HG03095 (cell line): ENCODE measurements at regions not wholly inside any gene's neighbourhood (a gene's known extent, or its start where the extent isn't known, plus 50 kb on each side); places are given as distances from the start of the nearest gene placed in this dataset.

ENCODE experiments used
- ATAC-seq: cut with Tn5 transposase; IDR thresholded peaks from one replicate; pipeline ENCODE4 v1.9.1; 2021; ENCODE audit warnings: moderate library complexity; ENCODE audit not compliant: unreplicated experiment

DNA sequence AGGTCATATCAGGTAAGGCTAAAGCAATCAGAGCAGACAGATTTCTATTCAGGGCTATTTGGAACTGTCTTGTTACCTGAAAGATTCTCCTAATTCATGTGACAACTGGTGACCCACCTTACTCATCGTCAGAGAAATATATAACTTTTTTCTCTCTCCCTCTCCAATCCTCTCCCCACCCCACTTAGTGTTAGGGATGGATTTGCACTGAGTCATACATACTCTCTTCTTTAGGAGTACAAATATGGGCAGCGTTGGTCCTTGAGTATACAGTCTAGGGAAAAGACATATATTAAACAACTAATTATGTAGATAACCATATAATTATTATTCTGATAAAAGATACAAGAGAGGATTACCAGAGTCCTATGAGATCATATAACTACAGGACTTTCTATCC, 246.3 kb downstream of the HHIPL2 start:
- ATAC-seq = no peak

GRCh38 chr1:222299524-222299923, 248.4 kb downstream of the HHIPL2 start:
- no peak for ATAC-seq

- ATAC-seq = no peak
Measured at GRCh38 chr1:222290866-222291265, 257.0 kb downstream of the HHIPL2 start.

GRCh38 chr1:222288053-222288452, 259.9 kb downstream of the HHIPL2 start:
- ATAC-seq = no peak

GRCh38 chr1:222286011-222286410, 261.9 kb downstream of the HHIPL2 start:
- ATAC-seq = no peak

- ATAC-seq = no peak
Measured at GRCh38 chr1:222285526-222285925, 262.4 kb downstream of the HHIPL2 start.

- no peak for ATAC-seq
Measured at GRCh38 chr1:222284466-222284865, 263.4 kb downstream of the HHIPL2 start.

- ATAC-seq = no peak
Measured at GRCh38 chr1:222283147-222283768, 264.6 kb downstream of the HHIPL2 start.

- ATAC-seq = no peak
Measured at GRCh38 chr1:222279591-222279990, 268.3 kb downstream of the HHIPL2 start.

DNA sequence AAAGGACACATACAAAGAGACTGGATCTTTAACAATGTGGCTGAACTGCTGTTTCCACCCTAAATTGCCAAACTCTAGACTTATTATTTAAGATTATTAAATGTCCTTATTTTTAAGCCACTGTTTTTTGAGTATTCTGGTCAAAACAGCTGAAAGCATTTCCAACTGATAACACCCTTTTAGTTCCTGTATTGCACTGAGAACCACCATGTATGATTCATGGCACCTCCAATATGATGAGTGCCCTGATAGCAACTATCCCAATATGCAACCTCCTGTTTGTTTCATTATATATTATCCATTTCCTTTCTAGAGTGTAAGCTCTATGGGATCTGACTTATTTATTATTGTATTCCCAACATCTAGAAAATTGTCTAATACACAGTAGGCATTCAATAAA, 269.4 kb downstream of the HHIPL2 start:
- no peak for ATAC-seq

- no peak for ATAC-seq
Measured at GRCh38 chr1:222275729-222276465, 272.0 kb downstream of the HHIPL2 start.

DNA sequence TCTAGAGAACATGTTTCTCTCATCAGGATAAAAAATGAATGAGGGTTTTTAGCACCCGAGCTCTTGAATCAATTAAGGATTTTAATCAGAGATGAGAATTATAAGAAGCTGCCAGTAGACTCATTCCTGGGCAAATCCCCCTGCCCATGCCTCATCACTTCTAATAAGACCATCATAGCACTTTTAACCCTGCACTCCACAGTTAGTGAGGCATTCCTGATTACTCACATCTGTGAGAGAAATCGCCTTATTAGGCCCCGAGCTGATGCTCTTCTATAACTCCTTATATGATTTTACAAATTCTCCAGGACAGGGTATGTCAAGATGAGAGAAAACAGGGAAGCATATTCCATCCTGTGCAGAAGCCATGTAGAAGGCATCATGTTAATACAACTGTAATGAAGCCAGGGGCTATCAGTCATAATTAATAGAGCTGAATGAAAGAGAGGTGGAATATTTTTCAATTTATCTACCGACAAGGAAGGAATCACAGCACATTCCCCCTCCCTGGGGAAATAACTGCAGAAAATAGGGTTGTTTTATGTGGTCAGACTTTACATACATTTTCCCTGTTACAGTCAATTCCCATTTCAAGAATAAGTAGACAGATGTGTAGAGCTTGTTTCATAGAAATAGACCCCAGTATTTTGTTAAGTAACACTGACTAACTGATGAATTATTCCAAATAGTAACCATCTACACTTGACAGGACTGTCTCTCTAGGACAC, 272.7 kb downstream of the HHIPL2 start:
- no peak for ATAC-seq

DNA sequence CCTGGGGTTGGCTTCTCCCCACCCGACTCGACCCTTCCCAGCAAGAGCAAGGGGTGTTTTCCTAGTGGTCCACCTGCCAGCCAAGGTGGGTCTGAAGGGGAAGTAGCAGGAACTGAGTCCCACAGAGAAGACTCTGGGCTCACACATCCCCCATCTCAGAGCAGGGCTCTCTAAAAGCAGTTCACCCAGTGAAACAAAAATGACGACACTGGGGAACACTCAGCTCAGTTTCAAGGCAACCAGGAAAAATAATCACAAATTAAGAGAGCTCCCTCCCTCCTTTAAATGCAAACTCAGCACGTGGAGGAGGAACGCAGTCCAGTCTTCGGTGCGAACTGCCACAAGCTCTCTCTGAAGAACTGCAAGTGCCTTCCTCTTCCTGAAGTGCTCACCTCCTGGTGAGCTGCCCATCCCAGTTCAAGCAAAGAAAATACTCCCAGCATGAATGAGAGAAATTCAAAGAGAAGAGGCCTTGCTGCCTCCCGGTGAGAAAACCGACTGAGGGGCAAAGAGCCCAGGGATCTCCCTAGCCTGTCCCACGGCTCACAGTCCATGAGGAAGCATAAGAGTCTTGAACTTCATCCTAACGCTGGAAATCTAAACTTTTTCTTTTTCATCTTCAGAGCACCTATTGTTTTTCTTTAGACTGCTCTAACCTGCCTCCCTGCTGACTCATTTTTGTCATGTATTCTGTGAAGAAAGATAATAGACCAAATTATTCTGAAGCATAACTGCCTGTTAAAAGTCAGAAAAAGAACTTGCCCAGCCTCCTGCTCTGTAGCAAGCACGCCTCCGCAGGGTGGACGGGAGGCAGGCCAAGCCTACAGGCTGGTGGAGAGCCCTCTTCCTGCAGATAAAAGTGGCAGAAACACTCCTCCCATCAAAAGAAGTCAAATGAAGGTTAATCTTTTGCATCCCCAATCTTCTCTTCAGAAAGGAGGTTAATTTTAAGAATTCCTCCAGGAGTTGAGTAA, 281.4 kb downstream of the HHIPL2 start:
- no peak for ATAC-seq

- no peak for ATAC-seq
Measured at GRCh38 chr1:222263791-222264190, 284.1 kb downstream of the HHIPL2 start.

DNA sequence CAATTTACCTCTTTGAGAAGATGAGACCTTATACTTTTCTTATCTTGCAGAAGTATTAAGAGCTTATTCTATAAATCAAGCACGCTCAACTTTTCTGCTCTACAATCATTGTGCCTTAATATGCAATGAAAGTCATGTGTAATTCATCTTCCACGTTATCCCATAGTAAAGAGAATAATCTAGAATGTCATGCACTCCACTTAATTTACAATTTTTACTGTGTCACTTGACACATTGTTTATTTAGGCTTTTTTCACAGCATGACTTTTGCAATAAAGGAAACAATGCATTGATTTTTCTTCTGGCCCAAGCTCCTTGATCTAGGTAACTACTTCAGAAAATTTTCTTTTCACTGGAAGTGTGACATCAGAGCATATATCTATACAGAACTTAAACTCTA, 290.9 kb downstream of the HHIPL2 start:
- no peak for ATAC-seq

DNA sequence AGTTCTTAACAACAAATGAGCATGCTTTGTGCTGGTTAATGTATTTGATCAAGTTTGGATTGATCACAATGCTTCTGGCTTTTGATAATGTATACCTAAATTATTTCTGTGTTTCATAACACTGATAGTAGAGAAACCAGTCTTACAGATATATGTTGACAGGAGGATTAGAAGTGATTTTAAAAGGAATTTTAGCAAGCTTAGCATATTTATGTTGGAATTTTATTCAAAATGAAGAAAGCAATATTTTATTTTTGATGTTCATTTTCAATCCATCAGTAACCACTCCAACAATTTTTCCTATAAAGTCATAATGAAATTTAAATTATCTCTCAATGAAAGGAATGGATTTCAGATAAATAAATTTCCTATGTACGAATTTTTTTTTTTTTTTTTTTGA, 291.8 kb downstream of the HHIPL2 start:
- ATAC-seq = no peak

DNA sequence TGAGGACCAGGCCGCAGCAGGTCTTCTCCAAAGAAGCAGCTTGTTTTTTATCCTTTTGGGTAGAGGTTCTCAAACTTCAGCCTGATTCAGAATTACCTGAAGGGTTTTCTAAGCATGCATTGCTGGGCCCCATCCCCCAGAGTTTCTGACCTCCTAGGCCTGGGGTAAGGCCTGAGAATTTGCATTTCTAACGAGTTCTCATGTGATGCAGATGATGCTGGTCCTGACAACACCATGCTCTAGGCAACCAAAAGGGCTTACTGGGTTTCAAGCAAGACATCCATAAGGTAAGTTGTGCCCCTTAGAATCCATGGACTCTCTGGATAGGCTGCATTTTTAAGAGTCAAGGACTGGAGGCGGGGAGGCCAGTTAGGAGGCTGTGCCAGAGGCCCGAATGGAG, 295.1 kb downstream of the HHIPL2 start:
- ATAC-seq = no peak

- ATAC-seq = no peak
Measured at GRCh38 chr1:222251847-222252246, 296.1 kb downstream of the HHIPL2 start.

DNA sequence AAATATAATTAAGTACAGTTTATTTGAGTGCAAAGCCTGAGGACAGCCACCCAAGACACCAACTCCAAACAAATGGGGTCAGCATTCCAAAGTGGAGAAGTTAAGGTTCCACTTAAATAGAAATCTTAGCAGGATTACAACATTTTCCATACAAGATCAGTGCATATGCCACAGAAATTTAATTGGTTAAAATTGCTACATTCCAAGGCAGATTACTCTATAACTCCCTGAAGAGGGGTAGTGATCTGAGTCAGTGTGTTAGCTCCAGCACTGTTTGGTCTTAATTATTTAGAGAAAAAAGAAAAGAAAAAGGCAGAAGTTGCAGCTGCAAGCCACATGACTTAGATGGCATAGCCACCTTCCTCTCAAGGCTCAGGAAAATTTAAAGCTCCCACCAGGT, 297.5 kb downstream of the HHIPL2 start:
- no peak for ATAC-seq

DNA sequence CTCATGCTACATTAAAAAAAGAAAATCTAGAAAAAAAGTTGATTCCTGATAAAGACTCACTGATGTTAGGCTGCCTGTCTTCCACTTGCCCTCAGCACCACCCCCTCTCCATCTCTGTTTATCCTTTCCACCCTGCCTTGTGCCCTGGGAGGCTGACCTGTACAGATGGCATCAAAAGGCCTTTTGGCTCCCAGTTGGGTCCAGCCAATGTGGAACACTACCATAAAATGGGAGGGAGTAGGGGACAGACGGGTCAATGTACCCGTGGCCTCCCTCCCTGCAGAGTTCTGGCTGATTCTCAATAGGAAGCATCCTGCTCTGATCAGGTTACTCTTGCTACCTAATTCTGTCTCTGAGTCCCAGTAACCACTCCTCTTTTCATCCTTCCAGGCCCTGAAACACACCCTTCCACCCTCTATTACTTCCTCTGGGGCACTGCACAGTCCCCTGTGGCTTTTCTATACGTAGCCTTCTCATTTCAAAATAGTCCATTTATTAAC, 300.0 kb downstream of the HHIPL2 start:
- ATAC-seq = no peak

DNA sequence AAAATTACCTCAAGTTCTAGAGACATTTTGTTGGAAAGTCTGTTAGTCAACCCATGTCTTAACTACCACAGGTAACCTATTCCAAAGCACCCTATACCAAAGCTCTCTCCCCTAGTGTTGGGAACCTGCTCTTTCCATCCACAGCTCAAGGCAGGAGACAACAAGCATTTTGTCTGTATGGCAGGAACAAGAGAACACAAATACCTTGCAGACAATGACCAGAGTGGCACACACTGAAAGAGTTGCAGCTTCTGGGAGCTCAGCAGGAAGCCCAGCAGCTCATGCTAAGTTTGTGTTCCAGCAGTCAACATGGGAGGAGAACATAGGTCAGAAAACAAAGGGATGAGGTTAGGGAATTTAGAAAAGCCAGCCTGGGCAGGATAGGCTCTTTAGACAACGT, 300.8 kb downstream of the HHIPL2 start:
- no peak for ATAC-seq
